ENCODE measurements at regions not wholly inside any gene's neighbourhood (a gene's known extent, or its start where the extent isn't known, plus 50 kb on each side); places are given as distances from the start of the nearest gene placed in this dataset.
A peak's percentile ranks its signal among the peaks of the same experiment; 100 is the strongest.

- Histone ChIP-seq H3K27me3 (no peaks in the 10 kb centered on the region), H3K9me3 (no peaks in the 10 kb centered on the region), H3K4me3 (no peak overlapping the region), H3K4me1 (peaks cover 0 to 19% (median 9%) of the 10 kb centered on the region in 12 donors), H3K36me3 (no peaks in the 10 kb centered on the region), H3K27ac (peak overlapping the region in 2 of 12 donors; percentile 34 to 49)
- intact Hi-C loops (cut with DNase I) = loop anchor here in 1 of 10 donors (5.0 kb wide), 1 partner anchor 149 kb away; no protein-coding TSS in a partner anchor
- WGBS, 4 donors = 81 to 94% (median 84%) methylated on average over 5 of the region's 5 CpGs
- no peak for DNase-seq
- TF ChIP-seq CTCF (IDR thresholded peaks at IDR 0.05) = no peak
- no peak for TF ChIP-seq POLR2A (IDR thresholded peaks at IDR 0.05)
- no peak for ATAC-seq
Measured at GRCh38 chr4:151955721-151956380, 195.0 kb upstream of the GATB start.

DNA sequence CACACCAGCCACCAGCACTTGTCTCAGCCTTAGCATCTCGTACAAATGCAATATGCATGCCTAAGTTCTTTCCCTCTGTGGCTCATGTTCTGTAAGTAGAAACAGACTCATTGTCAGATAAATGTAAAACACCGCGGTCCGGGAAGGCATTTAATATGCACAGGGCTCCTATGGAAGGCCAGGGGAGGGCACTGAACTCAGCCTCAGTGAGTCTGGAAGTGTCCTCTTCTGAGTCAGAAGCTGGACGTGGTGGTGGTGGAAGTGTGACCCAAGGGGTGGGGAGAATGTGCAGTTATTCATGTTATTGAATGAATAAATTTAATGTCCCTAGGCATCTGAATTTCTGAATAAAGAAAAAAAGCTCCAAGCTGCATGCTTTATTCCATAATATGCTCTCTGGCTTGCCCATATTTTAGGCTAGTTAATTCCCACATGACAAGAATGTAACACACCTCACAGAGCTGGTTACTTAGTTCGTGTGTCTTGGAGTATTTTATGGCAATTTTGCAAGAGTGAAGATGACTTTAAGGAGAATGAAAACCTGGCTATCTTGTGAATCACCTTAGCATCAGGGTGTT, 193.1 kb upstream of the GATB start:
- ATAC-seq = no peak
- Histone ChIP-seq H3K4me3 (no peak overlapping the region), H3K9me3 (no peaks in the 10 kb centered on the region), H3K36me3 (no peaks in the 10 kb centered on the region), H3K27ac (no peak overlapping the region), H3K4me1 (peaks cover 0 to 15% (median 7%) of the 10 kb centered on the region in 12 donors), H3K27me3 (no peaks in the 10 kb centered on the region)
- DNase-seq = no peak
- TF ChIP-seq POLR2A (IDR thresholded peaks at IDR 0.05) = no peak
- intact Hi-C loops (cut with DNase I) = no loop called here
- 70 to 86% (median 78%) methylated on average over 6 of the region's 6 CpGs for WGBS, 4 donors

DNA sequence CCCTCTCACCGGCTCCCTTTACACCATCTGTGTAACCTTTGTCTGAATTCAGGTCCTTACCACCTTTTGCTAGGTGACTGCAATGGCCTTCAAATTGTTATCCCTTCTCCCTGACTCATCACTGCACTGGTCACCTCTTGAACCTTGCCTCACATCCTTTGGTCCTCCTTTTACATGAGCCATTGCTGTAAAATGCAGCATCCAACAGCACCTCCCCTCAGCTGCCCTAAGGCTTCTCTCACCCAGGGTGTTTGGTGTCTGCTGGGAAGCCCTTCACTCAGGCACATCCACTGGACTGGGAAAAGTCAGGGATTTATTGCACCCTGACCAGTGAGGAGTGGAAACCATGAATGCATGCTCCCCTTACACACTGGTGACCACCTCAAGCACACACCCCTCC, 192.5 kb upstream of the GATB start:
- no peak for DNase-seq
- TF ChIP-seq POLR2A (IDR thresholded peaks at IDR 0.05) = no peak
- no peak for TF ChIP-seq CTCF (IDR thresholded peaks at IDR 0.05)

DNA sequence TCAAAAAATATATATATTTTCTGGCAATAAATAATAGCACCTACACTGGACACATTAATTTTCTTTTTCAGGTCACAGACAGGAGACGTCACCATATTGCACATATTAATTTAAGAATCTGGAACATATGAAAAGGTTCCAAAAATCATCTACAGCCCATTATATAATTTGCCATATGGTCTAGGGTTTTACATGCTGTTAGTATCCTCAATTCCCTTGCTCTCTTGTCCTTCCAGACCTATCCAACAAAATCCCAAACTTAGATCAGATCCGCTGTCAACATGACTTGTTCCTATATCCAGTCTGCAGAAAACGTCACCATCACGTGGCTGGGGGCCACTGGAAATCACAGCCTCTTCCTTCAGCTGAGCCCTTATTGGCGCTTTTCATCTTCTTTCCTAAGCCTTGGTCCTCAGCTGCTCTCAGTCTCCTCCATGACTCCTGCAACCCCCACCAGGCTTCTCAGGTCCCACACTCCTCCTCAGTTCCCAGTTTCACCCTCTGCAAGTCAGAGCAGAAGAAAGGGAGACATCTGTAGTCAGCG, 192.0 kb upstream of the GATB start:
- intact Hi-C loops (cut with DNase I) = no loop called here
- H3K27me3 ChIP-seq = no peaks in the 10 kb centered on the region
- peaks cover 0 to 2% (median 0%) of the 10 kb centered on the region in 12 donors for H3K9me3 ChIP-seq
- H3K27ac ChIP-seq = no peak overlapping the region
- peaks cover 0 to 14% (median 7%) of the 10 kb centered on the region in 12 donors for H3K4me1 ChIP-seq
- no peak for DNase-seq
- TF ChIP-seq POLR2A (IDR thresholded peaks at IDR 0.05) (no peak), CTCF (IDR thresholded peaks at IDR 0.05) (no peak)
- H3K4me3 ChIP-seq = no peak overlapping the region
- WGBS, 4 donors = 88 to 91% (median 90%) methylated on average over 6 of the region's 6 CpGs
- no peaks in the 10 kb centered on the region for H3K36me3 ChIP-seq
- no peak for ATAC-seq

More for the DNA sequence above, 192.5 kb upstream of the GATB start:
- 86 to 92% (median 90%) methylated on average over 1 of the region's 1 CpG for WGBS, 4 donors
- Histone ChIP-seq H3K27me3 (no peaks in the 10 kb centered on the region), H3K36me3 (no peaks in the 10 kb centered on the region), H3K9me3 (no peaks in the 10 kb centered on the region), H3K27ac (no peak overlapping the region), H3K4me1 (peaks cover 0 to 15% (median 7%) of the 10 kb centered on the region in 12 donors), H3K4me3 (no peak overlapping the region)
- intact Hi-C loops (cut with DNase I) = no loop called here
- peak in 2 of 4 donors; percentile 10 to 12 for ATAC-seq
